Fibroblast of villous mesenchyme (primary cell): ENCODE measurements at regions not wholly inside any gene's neighbourhood (a gene's known extent, or its start where the extent isn't known, plus 50 kb on each side); places are given as distances from the start of the nearest gene placed in this dataset.

Source experiments
- DNase-seq: peaks from one replicate; pipeline ENCODE4 v3.0.0-alpha.2; 2010; ENCODE audit warnings: low read depth
- H3K4me3 ChIP-seq: 2 replicates; pipeline ENCODE4 v1.5.1; 2011; ENCODE audit warnings: low read depth, mild to moderate bottlenecking, low read length
- TF ChIP-seq, protein P1 (sequence below): IDR thresholded peaks from 2 replicates; pipeline ENCODE4 v1.5.1; 2012; ENCODE audit warnings: low read depth, mild to moderate bottlenecking, low read length; ENCODE audit not compliant: insufficient read depth

DNA sequence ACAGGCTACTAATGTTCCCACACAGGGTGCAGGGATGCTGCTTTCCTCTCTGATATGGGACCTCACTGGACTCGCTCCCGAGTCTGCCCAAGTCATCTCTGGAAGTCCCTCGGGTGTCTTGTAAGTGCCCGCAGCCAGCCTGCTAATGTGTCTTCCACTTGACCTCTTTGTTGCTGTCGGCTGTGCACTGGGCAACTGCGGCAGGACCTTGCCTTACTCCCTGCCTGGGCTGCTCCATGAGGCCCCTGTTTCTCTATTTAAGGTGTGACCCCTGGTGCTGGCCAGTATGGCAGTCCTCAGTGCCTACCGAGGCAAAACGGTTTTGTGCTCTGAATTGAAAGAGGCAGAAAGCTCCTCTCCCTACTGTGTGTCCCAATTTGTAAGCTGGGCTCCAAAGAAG, 88.8 kb upstream of the DUSP5 start:
- no peak overlapping the region for H3K4me3 ChIP-seq
- no peak for DNase-seq
- TF ChIP-seq, protein P1, sequence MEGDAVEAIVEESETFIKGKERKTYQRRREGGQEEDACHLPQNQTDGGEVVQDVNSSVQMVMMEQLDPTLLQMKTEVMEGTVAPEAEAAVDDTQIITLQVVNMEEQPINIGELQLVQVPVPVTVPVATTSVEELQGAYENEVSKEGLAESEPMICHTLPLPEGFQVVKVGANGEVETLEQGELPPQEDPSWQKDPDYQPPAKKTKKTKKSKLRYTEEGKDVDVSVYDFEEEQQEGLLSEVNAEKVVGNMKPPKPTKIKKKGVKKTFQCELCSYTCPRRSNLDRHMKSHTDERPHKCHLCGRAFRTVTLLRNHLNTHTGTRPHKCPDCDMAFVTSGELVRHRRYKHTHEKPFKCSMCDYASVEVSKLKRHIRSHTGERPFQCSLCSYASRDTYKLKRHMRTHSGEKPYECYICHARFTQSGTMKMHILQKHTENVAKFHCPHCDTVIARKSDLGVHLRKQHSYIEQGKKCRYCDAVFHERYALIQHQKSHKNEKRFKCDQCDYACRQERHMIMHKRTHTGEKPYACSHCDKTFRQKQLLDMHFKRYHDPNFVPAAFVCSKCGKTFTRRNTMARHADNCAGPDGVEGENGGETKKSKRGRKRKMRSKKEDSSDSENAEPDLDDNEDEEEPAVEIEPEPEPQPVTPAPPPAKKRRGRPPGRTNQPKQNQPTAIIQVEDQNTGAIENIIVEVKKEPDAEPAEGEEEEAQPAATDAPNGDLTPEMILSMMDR: no peak

DNA sequence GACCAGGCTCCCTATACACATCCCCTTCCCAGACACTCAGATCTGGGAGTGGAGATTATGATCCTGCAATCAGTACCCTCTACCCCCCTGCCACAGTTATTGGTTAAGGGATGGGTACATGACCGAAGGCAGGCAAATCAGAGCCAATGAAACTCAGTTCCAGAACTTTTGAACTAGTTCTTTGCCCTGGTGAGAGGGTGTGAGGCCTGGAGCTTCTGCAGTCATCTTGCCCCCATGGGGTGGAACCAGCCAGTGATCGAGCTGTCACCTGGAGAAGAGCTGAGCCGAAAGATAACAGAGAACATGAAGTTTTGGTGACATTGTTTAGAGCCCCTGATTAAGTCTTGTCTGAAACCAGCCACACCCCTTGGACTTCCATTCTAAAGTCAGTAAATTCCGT, 88.2 kb upstream of the DUSP5 start:
- H3K4me3 ChIP-seq: no peak overlapping the region
- TF ChIP-seq, protein P1: no peak
- no peak for DNase-seq

DNA sequence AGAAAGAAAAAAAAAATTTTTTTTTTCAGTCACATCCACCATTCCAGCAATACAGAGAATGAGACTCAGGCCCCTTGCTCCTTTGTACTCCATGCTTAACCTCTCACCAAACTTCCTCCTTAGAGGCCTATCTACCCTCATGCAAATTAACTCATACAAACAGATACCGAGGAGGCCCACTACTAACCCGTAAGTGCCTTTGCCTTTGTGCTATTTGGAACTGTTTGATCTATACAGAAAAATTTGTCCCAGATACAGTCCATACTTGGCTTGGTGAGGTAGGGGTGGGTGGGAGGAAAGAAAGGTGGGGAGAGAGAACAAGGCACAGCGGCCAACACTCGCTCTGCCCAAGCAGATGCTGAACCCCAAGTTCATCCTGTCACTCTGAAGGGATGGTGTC, 87.8 kb upstream of the DUSP5 start:
- TF ChIP-seq, protein P1: no peak
- no peak for DNase-seq
- H3K4me3 ChIP-seq: no peak overlapping the region

DNA sequence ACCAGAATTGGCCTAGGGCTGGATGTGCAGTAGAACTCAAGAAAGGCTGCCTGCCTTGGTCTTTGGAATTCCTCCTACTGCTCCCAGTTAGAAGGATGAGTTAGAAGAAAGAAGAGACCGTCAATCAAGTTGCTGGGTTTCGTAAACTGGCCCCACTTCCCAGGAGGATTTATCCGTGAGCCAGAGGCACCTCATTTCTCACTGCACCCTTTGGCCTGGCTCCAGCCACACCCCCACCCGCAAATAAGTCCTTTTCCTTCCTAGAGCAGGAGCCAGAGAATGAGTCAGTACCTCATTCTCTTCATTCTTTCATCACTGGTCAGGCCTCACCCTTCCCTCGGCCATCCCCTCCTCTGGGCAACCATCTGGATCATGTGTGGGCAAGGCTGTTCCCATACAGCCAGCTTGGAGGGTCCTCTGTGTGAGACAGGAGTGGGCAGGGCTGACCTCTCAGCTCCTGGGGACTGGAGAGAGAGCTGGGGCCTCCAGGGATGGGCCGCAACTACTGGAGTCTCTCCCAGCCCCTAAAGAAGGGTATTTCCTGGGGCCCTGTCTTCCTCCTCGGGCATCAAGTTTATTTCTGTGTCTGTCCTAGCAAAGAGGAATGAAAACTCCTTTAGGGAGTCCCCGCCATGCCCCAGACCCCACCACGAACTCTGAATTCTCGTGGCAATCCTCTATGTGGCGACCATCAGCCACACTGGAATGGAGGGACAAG, 87.2 kb upstream of the DUSP5 start:
- no peak overlapping the region for H3K4me3 ChIP-seq
- peak; percentile 92 for DNase-seq
- TF ChIP-seq, protein P1: no peak

DNA sequence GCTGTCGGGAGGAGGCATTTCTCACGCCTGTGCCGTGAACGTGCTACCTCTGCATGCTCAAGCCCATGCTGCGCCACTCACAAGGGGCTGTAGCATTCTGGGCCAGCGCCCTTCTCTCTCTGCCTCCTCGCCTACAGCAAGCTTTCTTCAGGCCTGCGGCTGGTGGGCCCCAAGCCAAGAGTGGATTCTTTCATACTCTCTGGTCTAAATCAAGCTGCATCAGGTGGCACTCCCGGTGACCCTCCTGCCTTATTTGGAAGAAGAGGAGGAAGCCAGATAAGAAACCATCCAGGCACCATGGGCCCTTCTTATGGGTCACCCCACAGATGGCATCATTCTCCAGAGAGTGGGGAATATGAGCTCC, 86.7 kb upstream of the DUSP5 start:
- H3K4me3 ChIP-seq: no peak overlapping the region
- TF ChIP-seq, protein P1: no peak
- peak; percentile 77 for DNase-seq

DNA sequence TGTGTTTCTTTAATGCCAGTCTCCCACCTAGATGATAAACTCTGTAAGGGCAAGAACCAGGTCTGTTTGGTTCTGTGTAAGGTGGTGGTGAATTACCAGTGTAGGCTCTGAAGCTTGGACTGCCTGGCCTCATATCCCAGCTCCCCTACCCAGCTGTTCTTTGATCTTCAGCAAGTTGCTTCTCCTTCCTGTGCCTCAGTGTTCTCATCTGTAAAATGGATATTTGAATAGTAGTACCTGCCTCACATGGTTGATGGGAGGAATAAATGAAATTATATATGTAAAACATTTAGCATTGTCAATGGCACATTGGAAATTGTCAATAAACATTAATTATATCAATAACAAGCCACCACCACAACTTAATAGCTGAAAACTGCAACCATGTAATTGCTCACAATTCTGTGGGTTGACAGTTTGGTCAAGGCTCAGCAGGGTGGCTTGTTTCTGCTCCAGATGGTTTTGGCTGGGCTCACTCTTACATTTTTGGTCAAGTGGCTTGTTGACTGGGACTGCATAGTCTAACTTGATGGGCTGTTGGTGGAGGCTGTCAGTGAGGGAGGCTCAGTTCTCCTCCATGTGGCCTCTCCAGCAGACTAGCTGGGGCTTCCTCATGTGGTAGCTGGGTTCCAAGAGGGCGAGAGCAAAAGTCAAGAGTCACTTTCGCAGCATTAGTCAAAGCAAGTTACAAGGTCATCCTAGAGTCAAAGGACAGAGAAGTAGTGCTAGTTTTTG, 84.5 kb upstream of the DUSP5 start:
- DNase-seq: no peak
- TF ChIP-seq, protein P1: no peak

More for the DNA sequence above, 84.5 kb upstream of the DUSP5 start:
- H3K4me3 ChIP-seq: no peak overlapping the region
